Parathyroid adenoma (tissue), 2 donors: ENCODE measurements at regions not wholly inside any gene's neighbourhood (a gene's known extent, or its start where the extent isn't known, plus 50 kb on each side); places are given as distances from the start of the nearest gene placed in this dataset.
"Not testable (repeated sequence)": the region's sequence is repeated elsewhere in the genome, so short reads cannot be mapped to it uniquely, and the experiment has no call there.

Experiments
- H2AFZ ChIP-seq: fragments of 300-600 bp; sonication (generic); one replicate; pipeline ENCODE4 v1.7.0; 2017; ENCODE audit warnings: antibody characterized with exemption, mild to moderate bottlenecking
- H3K27ac ChIP-seq: fragments of 300-600 bp; sonication (generic); one replicate; pipeline ENCODE4 v1.7.0; 2017
- H3K27me3 ChIP-seq: fragments of 300-600 bp; sonication (generic); one replicate; pipeline ENCODE4 v1.7.0; 2017; ENCODE audit warnings: low read length; ENCODE audit not compliant: control insufficient read depth, insufficient read depth
- H3K36me3 ChIP-seq: fragments of 300-600 bp; sonication (generic); one replicate; pipeline ENCODE4 v1.7.0; 2017; ENCODE audit warnings: low read length; ENCODE audit not compliant: control insufficient read depth, insufficient read depth
- H3K4me1 ChIP-seq: fragments of 300-600 bp; sonication (generic); one replicate; pipeline ENCODE4 v1.7.0; 2017; ENCODE audit warnings: control low read depth
- H3K4me2 ChIP-seq: fragments of 300-600 bp; sonication (generic); one replicate; pipeline ENCODE4 v1.7.0; 2017; ENCODE audit warnings: low read length
- H3K4me3 ChIP-seq: fragments of 300-600 bp; sonication (generic); one replicate; pipeline ENCODE4 v1.7.0; 2017; ENCODE audit warnings: low read depth, low read length
- H3K79me2 ChIP-seq: fragments of 300-600 bp; sonication (generic); one replicate; pipeline ENCODE4 v1.7.0; 2017; ENCODE audit warnings: control low read depth
- H3K9ac ChIP-seq: fragments of 300-600 bp; sonication (generic); one replicate; pipeline ENCODE4 v1.7.0; 2017; ENCODE audit warnings: mild to moderate bottlenecking
- H3K9me3 ChIP-seq: fragments of 300-600 bp; sonication (generic); one replicate; pipeline ENCODE4 v1.7.0; 2017; ENCODE audit warnings: low read length; ENCODE audit not compliant: control insufficient read depth
- CTCF ChIP-seq: fragments of 300-600 bp; sonication (generic); IDR thresholded peaks from one replicate; pipeline ENCODE4 v1.7.0; 2017; ENCODE audit warnings: antibody characterized with exemption, mild to moderate bottlenecking
- donor health status: primary hyperparathyroidism.

GRCh38 chr5:2153350-2153749 lies 270.6 kb upstream of the IRX4 start:
- H3K79me2 ChIP-seq: no peaks in the 10 kb centered on the region
- H3K27me3 ChIP-seq: no peaks in the 10 kb centered on the region
- no peak for TF ChIP-seq CTCF
- H3K4me1 ChIP-seq: no peaks in the 10 kb centered on the region
- H2AFZ ChIP-seq: no peak overlapping the region
- H3K36me3 ChIP-seq: no peaks in the 10 kb centered on the region
- no peak overlapping the region for H3K4me2 ChIP-seq
- H3K9ac ChIP-seq: no peak overlapping the region
- H3K9me3 ChIP-seq: no peaks in the 10 kb centered on the region
- H3K27ac ChIP-seq: no peak overlapping the region
- H3K4me3 ChIP-seq: no peak overlapping the region

GRCh38 chr5:2151301-2151888 lies 268.7 kb upstream of the IRX4 start:
- not testable (repeated sequence) for H3K4me1 ChIP-seq, H3K4me3 ChIP-seq
- TF ChIP-seq CTCF: peak; percentile 13

GRCh38 chr5:2149195-2149539 lies 266.4 kb upstream of the IRX4 start:
- H3K27me3 ChIP-seq: no peaks in the 10 kb centered on the region
- H3K36me3 ChIP-seq: no peaks in the 10 kb centered on the region
- H3K27ac ChIP-seq: no peak overlapping the region
- no peaks in the 10 kb centered on the region for H3K4me1 ChIP-seq
- H3K9me3 ChIP-seq: no peaks in the 10 kb centered on the region
- no peak for TF ChIP-seq CTCF
- H3K79me2 ChIP-seq: no peaks in the 10 kb centered on the region
- H2AFZ ChIP-seq: no peak overlapping the region
- no peak overlapping the region for H3K9ac ChIP-seq
- H3K4me3 ChIP-seq: no peak overlapping the region
- no peak overlapping the region for H3K4me2 ChIP-seq

More at GRCh38 chr5:2151301-2151888, 268.7 kb upstream of the IRX4 start:
- not testable (repeated sequence) for H3K27me3 ChIP-seq, H3K9ac ChIP-seq, H3K36me3 ChIP-seq, H3K27ac ChIP-seq, H3K4me2 ChIP-seq, H3K79me2 ChIP-seq, H2AFZ ChIP-seq, H3K9me3 ChIP-seq

- H3K36me3 ChIP-seq: no peaks in the 10 kb centered on the region
- H3K9me3 ChIP-seq: no peaks in the 10 kb centered on the region
- no peak overlapping the region for H3K4me2 ChIP-seq
- H3K4me1 ChIP-seq: no peaks in the 10 kb centered on the region
- no peak for TF ChIP-seq CTCF
- no peak overlapping the region for H3K4me3 ChIP-seq
- no peak overlapping the region for H2AFZ ChIP-seq
- H3K27ac ChIP-seq: no peak overlapping the region
- no peak overlapping the region for H3K9ac ChIP-seq
- no peaks in the 10 kb centered on the region for H3K79me2 ChIP-seq
- no peaks in the 10 kb centered on the region for H3K27me3 ChIP-seq
Observed at GRCh38 chr5:2148312-2149194, 265.8 kb upstream of the IRX4 start.
